SW 1271 (cell line): ENCODE measurements at regions not wholly inside any gene's neighbourhood (a gene's known extent, or its start where the extent isn't known, plus 50 kb on each side); places are given as distances from the start of the nearest gene placed in this dataset.
"Not testable (repeated sequence)": the region's sequence is repeated elsewhere in the genome, so short reads cannot be mapped to it uniquely, and the experiment has no call there.

ENCODE experiments used
- DNase-seq, 2 experiments: peaks; one replicate each; lab custom pipeline; 2025; lab: John Stamatoyannopoulos, UW

GRCh38 chr12:131213896-131214442 lies 260.3 kb downstream of the ADGRD1 start:
- DNase-seq: no peak

- DNase-seq: not testable (repeated sequence)
These were observed 261.2 kb downstream of the ADGRD1 start for GRCh38 chr12:131214936-131215335.

DNA sequence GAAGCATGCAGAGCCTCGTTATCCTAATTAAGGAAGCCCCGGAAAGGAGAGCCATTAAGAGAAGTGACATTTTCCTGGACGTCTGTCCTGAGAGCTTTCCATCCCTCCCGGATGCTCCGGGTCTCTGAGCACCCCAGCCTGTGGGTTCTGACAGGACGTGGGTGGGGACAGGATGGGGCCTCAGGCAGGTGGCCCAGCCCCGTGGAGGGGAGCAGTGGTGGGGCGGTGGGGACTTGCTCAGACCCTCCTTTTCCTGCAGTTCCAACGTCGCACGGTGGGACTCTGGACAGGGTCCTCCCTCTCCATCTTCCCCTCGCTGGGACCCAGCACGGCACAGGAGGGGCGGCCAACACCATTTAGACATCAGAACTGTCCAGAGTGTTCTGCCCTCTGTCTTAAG lies 262.9 kb downstream of the ADGRD1 start:
- DNase-seq: not testable (repeated sequence)

- DNase-seq: no peak
These were observed 263.4 kb downstream of the ADGRD1 start for GRCh38 chr12:131217024-131217586.

DNA sequence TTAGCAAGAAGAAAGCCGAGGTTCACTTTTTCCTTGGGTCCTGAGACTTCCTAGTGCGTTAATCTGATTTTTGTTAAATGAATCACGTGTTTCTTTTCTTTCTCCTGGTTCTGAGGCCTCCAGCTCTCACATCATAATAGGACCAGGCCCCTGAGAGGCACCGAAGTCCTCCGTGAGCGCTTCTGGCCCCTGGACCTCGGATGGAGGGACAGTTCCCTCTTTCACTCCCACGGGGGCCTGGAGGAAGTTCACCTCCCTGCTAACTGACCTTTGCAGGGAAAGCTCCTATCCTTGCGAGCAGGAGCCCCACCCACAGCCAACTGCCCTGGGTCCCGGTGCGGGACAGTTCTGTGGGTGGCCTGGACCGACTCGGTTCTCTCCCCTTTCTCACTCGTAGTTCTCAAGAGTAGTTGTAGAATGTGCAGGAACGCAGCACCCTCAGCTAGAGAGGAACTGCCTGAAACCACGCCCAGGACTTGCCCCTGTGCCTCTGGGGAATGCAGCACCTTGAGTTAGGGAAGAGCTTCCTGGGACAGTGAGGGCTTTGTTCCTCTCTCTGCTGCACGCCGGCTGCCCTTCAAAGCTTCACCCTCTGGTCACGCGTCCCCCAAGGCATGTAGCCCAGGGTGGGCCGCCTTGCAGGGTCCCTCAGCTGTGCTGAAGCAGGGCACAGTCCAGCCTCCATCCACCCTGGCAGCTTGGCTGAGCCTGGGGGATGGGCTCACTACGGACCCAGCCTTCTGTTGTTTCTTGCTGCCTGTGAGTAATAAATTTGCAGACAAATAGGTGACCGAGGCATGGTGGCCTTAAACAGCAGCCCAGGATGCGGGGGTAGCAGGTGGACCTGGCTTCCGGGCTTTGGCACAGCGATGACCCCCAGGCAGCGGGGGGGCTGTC lies 264.6 kb downstream of the ADGRD1 start:
- DNase-seq: no peak

DNA sequence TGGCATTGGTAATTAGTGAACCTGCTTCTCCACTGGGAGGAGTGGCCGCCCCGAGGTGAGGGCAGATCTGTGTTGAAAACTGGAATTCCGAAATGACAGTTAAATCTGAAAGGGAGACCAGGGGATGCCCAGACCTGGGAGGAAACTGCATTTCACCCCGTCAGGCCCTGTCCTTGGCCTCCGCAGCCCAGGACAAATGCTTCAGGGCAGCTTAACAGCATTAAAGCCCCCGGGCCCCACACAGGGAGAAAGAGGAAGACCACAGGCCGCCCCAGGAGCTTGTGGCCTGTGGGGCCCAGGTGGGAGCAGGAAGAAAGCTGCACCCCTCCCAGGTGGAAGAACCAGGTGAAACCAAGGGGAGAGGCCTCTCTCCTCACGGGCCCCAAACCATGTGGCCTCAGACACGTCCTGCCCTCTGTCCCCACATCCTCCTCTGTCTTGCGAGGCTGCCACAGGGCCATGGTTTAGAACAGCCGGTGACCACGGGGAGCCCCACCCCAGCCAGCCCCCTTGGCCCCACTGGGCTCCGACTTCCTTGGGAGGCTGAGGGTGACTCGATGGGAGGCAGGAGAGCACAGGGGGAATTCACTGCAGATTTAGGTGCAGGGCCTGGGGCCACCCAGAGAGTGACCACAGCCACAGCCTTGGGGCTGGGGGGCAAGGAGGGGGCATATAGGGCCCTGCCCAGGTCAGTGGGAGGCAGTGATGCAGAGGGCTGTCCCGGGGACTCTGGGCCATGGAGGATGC lies 265.4 kb downstream of the ADGRD1 start:
- no peak for DNase-seq

DNA sequence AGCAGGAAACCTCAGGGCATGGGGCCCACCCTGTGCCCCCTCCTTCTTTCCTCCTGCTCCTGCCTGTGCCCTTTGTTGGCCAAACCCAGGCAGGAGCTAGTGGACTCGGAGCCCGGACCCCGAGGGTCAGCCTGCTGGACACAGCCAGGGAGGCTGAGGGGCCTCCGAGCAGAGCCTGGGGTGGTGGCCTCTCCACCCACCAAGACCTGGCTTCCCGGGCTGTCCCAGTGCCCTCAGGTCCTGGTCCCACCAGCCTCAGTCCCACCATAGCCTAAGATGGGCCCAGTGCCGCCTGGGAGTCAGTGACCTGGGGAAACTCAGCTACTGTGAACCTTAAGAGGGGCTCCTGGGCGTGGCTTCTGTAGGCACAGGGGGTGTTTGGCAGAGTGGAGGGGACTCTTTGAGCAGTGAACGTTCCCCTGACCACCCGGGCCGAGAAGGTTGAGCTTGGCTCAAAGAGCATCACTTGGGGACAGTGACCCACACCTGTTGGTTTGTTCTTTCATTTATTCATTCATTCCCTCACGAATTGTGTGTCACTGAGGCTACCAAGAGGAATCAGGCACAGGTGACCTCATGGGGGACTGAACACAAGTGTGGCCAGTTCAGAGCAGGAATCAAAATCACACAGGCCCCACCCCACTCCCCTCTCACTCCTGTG lies 266.1 kb downstream of the ADGRD1 start:
- no peak for DNase-seq

DNA sequence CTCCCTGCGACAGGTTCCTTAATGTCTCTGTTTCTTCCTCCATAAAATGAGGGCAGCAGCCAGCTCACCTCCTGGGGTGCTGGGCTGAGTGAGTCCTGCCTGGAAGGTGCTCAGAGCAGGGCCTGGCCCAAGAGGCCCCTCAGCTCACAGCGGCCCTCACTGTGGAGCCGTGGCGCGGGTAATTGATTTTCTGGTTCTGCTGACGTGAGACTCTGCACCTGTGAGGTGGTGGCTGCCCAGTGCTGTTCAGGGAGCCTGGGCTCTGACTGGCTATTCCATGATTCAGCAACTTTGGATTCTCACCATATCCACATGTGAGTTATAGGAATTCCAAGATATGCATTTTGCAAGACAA lies 266.6 kb downstream of the ADGRD1 start:
- no peak for DNase-seq

DNA sequence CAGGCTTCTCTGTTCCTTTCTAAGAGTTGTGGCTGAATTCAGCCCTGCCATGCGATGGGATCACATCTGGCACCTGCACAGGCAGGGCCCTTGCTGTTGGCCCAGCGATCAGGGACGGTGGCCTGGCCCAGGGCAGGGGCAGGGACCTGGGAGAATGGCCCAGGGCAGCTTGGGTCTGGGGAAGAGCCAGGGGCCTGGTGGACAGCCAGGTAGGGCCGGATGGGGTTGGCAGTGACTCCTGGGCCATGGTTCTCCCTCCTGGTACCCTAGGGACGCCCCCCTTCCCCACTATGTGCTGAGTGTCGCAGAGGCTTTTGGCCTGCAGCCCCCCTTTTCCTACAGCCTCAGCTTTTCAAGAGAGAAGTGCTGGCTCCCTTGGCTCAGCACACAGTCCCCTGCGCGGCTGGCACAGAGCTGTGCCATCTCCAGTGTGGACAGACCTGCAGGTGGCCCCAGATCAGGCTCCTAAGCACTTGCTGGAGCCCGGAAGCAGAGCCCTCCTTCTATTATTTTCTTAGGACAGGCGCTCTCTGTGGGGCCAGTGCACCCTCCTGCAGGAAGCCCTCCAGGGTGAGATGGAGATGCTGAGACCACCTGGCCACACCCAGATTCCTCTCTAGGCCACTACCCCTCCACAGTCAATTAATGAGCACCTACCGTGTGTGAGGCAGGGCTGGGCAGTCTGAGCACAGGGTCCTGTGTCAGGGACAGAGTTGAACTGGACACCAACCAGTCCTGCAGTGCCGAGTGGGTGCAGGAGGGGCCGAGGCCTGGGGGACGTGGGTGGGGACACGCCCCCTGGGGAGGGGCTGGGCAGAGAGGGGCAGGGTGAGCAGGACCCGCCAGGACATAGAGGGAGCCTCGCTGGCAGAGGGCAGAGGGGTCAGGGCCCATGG lies 267.6 kb downstream of the ADGRD1 start:
- no peak for DNase-seq

DNA sequence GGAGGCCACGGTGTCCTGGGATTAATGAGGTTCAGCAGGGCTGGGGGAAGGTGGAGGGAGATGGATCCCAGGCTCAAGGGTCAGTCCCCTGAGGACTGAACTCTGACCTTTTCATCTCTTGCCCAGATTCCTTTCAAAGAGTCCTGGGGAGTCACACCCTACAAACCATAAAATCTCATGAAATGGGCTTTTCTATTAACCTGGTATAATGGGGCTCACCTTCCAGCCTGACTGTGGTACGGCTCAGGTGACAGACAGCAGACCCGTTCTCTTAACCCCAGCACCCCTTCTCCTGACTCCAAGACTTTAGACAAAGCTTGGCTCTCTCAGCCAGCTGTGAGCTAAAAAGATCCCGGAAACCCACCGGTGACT lies 268.2 kb downstream of the ADGRD1 start:
- DNase-seq: no peak

DNA sequence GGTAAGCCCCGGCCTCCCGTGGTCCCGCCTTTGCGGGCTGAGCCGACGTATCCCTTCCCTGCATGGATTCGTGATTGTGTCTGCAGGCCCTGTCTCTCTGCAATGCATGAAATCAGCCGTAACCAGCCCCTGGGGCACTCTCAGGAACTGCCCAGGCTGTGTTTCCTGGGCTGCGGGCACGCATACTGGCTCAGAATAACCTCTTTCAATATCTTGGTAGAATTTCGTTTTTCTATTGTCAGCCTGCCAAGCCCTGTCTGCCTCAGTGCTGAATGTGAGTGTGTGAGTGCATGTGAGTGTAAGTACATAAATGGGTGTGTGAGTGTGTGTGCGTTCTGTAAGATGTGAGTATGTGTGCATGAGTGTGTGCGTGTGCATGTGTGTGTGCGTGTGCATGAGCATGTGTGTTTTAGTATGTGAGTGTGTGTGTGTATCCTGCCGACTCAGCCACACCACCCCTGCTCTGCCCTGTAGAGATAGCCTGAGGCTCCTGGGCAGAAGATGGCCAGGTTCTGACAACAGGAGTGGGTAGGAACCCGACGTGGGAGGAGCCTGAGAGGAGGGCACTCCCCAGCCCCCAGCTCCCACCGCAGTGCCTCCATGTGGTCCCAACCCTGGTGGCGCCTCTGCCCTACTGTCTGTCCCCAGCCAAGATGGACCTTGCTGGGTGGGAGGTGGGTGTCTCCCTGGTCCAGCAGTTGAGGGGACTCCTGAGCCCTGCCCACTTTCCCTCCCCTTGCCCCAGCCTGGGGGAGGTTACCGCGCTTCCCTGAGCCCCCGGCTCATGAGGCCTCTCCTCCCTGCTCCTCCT lies 268.8 kb downstream of the ADGRD1 start:
- DNase-seq: no peak

DNA sequence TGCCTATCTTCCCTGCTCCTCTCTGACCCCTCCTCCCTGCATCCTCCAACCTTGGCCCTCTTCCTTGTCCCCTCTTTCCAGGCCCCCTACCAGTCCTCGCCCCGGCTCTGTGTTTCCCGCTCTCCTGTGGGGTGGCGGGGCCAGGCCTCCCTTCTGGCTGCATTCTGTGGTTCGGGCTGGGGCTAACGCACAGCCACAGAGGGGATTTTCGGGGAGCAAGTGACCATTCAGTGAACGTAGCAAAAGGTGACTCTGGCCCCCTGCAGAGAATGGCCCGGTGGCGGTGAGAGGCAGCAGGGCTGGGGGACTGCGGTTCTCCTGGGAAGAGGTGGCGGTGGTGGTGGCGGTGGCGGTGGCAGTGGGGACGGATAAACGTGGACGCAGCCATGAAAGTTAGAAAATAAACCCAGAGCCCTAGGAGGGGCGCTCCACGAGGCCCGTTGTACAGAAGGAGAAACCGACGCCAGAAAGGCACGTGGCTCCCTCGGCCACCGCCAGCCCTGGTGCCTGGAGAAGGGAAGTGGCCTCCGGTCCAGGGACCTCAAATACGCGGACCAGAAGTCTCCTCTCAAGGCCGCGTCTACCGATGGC lies 269.6 kb downstream of the ADGRD1 start:
- no peak for DNase-seq

DNA sequence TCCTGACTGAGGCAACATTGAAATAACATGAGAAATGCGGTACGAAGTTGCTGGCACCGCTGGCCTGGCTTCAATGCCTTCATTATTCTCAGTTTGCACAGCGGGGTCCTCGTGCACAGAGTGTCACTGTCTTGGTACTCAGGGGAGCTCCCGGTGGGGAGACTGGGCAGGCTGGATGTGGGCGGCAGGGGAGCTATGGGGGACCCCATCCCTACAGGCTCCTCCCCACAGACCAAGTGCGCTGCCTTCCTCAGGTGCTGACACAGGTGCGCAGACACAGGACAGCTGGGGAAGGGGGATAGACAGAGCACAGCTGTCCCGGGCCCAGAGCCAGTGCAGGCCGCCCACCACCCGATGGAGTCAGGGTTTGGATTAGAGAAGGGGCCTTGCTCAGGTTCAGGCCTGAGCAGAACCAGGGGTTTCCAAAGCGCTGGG lies 270.1 kb downstream of the ADGRD1 start:
- DNase-seq: no peak

- not testable (repeated sequence) for DNase-seq
These were observed 270.7 kb downstream of the ADGRD1 start for GRCh38 chr12:131224226-131225065.

DNA sequence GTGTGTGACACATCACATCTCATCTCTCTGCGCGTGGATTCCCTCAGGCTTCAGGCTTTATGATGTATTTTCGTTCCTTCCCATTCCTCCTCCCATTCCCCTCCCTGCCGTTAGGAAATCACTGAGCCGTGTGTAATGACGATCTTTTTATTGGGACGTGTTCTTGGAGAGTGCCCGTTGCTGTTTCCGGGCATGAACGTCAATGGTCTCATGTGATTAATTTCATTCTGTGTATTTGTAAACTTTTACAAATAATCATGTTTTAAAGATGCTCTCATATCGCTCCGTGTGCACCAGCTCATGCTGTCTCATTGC lies 271.3 kb downstream of the ADGRD1 start:
- DNase-seq: not testable (repeated sequence)

- no peak for DNase-seq
These were observed 272.9 kb downstream of the ADGRD1 start for GRCh38 chr12:131226345-131227265.

DNA sequence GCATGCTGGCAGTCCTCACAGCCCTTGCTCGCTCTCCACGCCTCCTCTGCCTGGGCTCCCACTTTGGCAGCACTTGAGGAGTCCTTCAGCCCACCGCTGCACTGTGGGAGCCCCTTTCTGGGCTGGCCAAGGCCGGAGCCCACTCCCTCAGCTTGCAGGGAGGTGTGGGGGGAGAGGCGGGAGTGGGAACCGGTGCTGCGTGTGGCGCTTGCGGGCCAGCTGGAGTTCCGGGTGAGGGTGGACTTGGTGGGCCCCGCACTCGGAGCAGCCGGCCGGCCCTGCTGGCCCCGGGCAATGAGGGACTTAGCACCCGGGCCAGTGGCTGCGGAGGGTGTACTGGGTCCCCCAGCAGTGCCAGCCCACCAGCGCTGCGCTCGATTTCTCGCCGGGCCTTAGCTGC lies 273.9 kb downstream of the ADGRD1 start:
- not testable (repeated sequence) for DNase-seq

DNA sequence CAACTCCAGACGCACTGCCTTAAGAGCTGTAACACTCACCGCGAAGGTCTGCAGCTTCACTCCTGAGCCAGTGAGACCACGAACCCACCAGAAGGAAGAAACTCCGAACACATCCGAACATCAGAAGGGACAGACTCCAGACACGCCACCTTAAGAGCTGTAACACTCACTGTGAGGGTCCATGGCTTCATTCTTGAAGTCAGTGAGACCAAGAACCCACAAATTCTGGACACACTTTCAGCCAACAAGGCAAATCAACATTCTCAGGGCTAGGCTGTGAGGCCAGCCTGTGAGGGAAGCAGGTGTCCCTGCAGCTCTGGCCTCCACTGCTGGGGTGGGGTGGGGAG lies 275.3 kb downstream of the ADGRD1 start:
- not testable (repeated sequence) for DNase-seq
